ENCODE measurements at regions not wholly inside any gene's neighbourhood (a gene's known extent, or its start where the extent isn't known, plus 50 kb on each side); places are given as distances from the start of the nearest gene placed in this dataset.

DNA sequence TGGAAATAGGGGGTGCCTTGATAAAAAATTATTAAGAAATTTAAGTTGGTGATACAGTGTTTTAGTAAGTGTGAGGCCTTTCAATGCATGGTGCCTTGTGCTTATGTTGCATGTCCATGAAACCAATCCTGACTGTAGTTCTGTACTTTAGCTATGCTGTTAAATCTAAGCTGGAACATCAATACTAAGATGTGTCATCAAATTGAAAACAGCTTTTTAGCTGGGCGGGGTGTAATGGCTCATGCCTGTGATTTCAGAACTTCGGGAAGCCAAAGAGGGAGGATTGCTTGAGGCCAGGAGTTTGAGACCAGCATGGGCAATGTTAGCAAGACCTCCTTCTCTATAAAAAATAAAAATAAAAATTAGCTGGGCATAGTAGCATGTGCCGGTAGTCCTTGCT lies 930.3 kb upstream of the PCDH9 start:
- ChIA-PET CTCF (ENCODE audit: low intra/inter-chr PET ratio) (no interaction called here), POLR2A (no interaction called here)
- no peaks in the 10 kb centered on the region for H3K36me3 ChIP-seq (ENCODE audit: control insufficient read depth, insufficient read depth, low read length)
- no peak overlapping the region for H2AFZ ChIP-seq (ENCODE audit: low read depth, low read length)
- no peak for DNase-seq (ENCODE audit: extremely low read depth in 1 of 4, low spot score in 3 of 4)
- no peak overlapping the region for H3K9ac ChIP-seq (ENCODE audit: insufficient read depth in 1 of 2, low read depth in 2 of 2, low read length in 2 of 2)
- in situ Hi-C loops (cut with MboI) (no loop called here), intact Hi-C loops (cut with micrococcal nuclease) (no loop called here)
- no peak overlapping the region for H3K27ac ChIP-seq (ENCODE audit: extremely low read depth, low read depth, low read length)
- H4K20me1 ChIP-seq (replicated peaks; ENCODE audit: control insufficient read depth, insufficient read depth, low read length), result no peaks in the 10 kb centered on the region
- H3K4me1 ChIP-seq (replicated peaks in 1 of 2; ENCODE audit: control insufficient read depth in 2 of 2, insufficient read depth in 2 of 2, low read length in 2 of 2), result no peaks in the 10 kb centered on the region
- no peaks in the 10 kb centered on the region for H3K79me2 ChIP-seq (ENCODE audit: control insufficient read depth, insufficient read depth, low read length)
- no peaks in the 10 kb centered on the region for H3K27me3 ChIP-seq (ENCODE audit: control insufficient read depth in 2 of 2, insufficient read depth in 2 of 2, low read length in 2 of 2)
- WGBS (ENCODE audit: insufficient coverage, low coverage, missing lambda C conversion rate), result 0% methylated on average over 3 of the region's 3 CpGs
- no peaks in the 10 kb centered on the region for H3K9me3 ChIP-seq (replicated peaks; ENCODE audit: control insufficient read depth, insufficient read depth, low read depth, low read length)
- no peak for FAIRE-seq
- no peak for ATAC-seq
- no peak overlapping the region for H3K4me3 ChIP-seq
- no peak for TF ChIP-seq ZNF146 (CRISPR knock-in tag; IDR thresholded peaks at IDR 0.05; ENCODE audit: unreplicated experiment)
- no peak for TF ChIP-seq POLR3G (IDR thresholded peaks at IDR 0.05; ENCODE audit: extremely low read depth, insufficient read length, insufficient replicate concordance)
- no peak for TF ChIP-seq ILK (tag; IDR thresholded peaks at IDR 0.05; ENCODE audit: borderline replicate concordance, low read depth)
- no peak for TF ChIP-seq VEZF1 (CRISPR knock-in tag; IDR thresholded peaks at IDR 0.05)
- TF ChIP-seq ZC3H8 (IDR thresholded peaks at IDR 0.05), result no peak
- TF ChIP-seq E2F6 (IDR thresholded peaks at IDR 0.05; ENCODE audit: borderline replicate concordance in 1 of 2, extremely low read depth in 1 of 2, insufficient read depth in 1 of 2, insufficient read length in 1 of 2, low read depth in 1 of 2, low read length in 1 of 2, poor library complexity in 1 of 2, severe bottlenecking in 1 of 2), result no peak
- TF ChIP-seq POLR2AphosphoS2 (IDR thresholded peaks at IDR 0.05; ENCODE audit: low read length), result no peak
- TF ChIP-seq, protein P1, sequence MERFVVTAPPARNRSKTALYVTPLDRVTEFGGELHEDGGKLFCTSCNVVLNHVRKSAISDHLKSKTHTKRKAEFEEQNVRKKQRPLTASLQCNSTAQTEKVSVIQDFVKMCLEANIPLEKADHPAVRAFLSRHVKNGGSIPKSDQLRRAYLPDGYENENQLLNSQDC (CRISPR knock-in tag; IDR thresholded peaks at IDR 0.05), result no peak
- no peak for TF ChIP-seq FUS (optimal IDR thresholded peaks at IDR 0.05; ENCODE audit: low read depth, low read length)
- TF ChIP-seq ATF2 (CRISPR knock-in tag; IDR thresholded peaks at IDR 0.05), result no peak
- TF ChIP-seq BCOR (IDR thresholded peaks at IDR 0.05), result no peak
- TF ChIP-seq, protein P2, sequence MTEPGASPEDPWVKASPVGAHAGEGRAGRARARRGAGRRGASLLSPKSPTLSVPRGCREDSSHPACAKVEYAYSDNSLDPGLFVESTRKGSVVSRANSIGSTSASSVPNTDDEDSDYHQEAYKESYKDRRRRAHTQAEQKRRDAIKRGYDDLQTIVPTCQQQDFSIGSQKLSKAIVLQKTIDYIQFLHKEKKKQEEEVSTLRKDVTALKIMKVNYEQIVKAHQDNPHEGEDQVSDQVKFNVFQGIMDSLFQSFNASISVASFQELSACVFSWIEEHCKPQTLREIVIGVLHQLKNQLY (CRISPR knock-in tag; conservative IDR thresholded peaks at IDR 0.05), result no peak
- H3K9me1 ChIP-seq (ENCODE audit: control insufficient read depth, insufficient read depth, low read length), result no peaks in the 10 kb centered on the region
- no TSS peak for BruUV-seq (replicated peaks)
- no peak overlapping the region for H3K4me2 ChIP-seq (ENCODE audit: insufficient read depth, low read length)

All from K562 (cell line).